PFSK-1 (cell line): ENCODE measurements at regions not wholly inside any gene's neighbourhood (a gene's known extent, or its start where the extent isn't known, plus 50 kb on each side); places are given as distances from the start of the nearest gene placed in this dataset.

ENCODE experiments used
- FOXP2 ChIP-seq: optimal IDR thresholded peaks from 2 replicates; pipeline ENCODE3; 2011; ENCODE audit warnings: borderline replicate concordance, control low read depth, inconsistent platforms; ENCODE audit not compliant: insufficient read depth; ENCODE audit errors: extremely low read length, extremely low read depth
- POLR2AphosphoS5 ChIP-seq: IDR thresholded peaks from 2 replicates; pipeline ENCODE4 v1.6.1; 2012; ENCODE audit warnings: low read depth, mild to moderate bottlenecking, control low read depth, low read length, moderate library complexity
- SIN3A ChIP-seq: IDR thresholded peaks from 2 replicates; pipeline ENCODE4 v1.6.1; 2012; ENCODE audit warnings: mild to moderate bottlenecking, low read length, moderate library complexity, borderline replicate concordance; ENCODE audit not compliant: insufficient read depth
- TAF1 ChIP-seq: IDR thresholded peaks from 2 replicates; pipeline ENCODE4 v1.6.1; 2012; ENCODE audit warnings: low read length, control low read depth, borderline replicate concordance; ENCODE audit not compliant: insufficient read depth
- TF ChIP-seq, protein P1 (sequence below), 2 experiments: IDR thresholded peaks; 2 replicates each; pipeline versions ENCODE4 v1.6.1 to v1.8.0; 2011 to 2012; ENCODE audit warnings: low read depth in 2 of 2, low read length in 2 of 2, control low read depth in 1 of 2, inconsistent platforms in 1 of 2, mild to moderate bottlenecking in 1 of 2, moderate library complexity in 1 of 2; ENCODE audit not compliant: insufficient read depth in 1 of 2

GRCh38 chr12:89166525-89166934, 185.8 kb downstream of the DUSP6 start:
- TF ChIP-seq, protein P1, sequence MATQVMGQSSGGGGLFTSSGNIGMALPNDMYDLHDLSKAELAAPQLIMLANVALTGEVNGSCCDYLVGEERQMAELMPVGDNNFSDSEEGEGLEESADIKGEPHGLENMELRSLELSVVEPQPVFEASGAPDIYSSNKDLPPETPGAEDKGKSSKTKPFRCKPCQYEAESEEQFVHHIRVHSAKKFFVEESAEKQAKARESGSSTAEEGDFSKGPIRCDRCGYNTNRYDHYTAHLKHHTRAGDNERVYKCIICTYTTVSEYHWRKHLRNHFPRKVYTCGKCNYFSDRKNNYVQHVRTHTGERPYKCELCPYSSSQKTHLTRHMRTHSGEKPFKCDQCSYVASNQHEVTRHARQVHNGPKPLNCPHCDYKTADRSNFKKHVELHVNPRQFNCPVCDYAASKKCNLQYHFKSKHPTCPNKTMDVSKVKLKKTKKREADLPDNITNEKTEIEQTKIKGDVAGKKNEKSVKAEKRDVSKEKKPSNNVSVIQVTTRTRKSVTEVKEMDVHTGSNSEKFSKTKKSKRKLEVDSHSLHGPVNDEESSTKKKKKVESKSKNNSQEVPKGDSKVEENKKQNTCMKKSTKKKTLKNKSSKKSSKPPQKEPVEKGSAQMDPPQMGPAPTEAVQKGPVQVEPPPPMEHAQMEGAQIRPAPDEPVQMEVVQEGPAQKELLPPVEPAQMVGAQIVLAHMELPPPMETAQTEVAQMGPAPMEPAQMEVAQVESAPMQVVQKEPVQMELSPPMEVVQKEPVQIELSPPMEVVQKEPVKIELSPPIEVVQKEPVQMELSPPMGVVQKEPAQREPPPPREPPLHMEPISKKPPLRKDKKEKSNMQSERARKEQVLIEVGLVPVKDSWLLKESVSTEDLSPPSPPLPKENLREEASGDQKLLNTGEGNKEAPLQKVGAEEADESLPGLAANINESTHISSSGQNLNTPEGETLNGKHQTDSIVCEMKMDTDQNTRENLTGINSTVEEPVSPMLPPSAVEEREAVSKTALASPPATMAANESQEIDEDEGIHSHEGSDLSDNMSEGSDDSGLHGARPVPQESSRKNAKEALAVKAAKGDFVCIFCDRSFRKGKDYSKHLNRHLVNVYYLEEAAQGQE (IDR thresholded peaks at IDR 0.05; ENCODE audit: insufficient read depth in 1 of 2, low read depth in 2 of 2, low read length in 2 of 2) = no peak
- TF ChIP-seq SIN3A (no peak), POLR2AphosphoS5 (no peak)

DNA sequence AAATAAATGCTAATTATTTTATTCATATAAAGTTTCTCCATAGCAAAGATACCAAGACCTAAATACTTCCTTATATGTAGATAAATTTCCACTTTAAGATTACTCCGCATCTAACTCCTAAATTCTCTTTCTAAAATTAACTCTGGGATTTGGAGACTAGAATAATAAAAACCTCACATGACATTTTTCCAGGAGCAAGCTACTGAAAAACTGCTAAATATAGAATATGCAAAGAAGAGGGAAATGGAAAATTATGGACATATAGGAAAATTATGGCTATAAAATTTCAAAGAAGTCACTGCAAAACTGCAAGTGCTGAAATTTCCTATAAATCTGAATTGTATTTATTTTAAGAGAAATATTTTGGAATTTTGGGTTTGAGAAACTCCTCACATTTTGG, 186.2 kb downstream of the DUSP6 start:
- TF ChIP-seq TAF1 = no peak
- no peak for TF ChIP-seq SIN3A
- TF ChIP-seq FOXP2 = no peak
- no peak for TF ChIP-seq POLR2AphosphoS5
- TF ChIP-seq, protein P1 (IDR thresholded peaks at IDR 0.05; ENCODE audit: insufficient read depth in 1 of 2, low read depth in 2 of 2, low read length in 2 of 2) = no peak

DNA sequence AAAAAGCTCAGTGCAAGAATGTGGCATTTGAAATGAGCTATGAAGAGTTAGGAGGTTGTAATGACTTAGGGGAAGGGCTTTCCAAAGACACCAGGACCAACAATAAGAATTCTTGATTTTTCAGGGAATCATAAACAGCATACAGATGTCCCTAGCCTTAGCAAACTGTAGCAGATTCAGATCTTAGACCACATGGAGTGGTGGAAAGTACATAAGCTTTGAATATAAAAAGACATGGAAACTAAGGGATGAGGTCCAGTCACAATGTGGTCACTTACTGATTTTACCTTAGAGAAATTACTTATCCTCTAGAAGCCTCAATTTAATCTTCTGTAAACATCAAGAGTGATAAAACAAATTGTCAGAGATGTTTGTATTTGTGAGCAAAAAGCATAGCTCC, 186.6 kb downstream of the DUSP6 start:
- no peak for TF ChIP-seq TAF1

DNA sequence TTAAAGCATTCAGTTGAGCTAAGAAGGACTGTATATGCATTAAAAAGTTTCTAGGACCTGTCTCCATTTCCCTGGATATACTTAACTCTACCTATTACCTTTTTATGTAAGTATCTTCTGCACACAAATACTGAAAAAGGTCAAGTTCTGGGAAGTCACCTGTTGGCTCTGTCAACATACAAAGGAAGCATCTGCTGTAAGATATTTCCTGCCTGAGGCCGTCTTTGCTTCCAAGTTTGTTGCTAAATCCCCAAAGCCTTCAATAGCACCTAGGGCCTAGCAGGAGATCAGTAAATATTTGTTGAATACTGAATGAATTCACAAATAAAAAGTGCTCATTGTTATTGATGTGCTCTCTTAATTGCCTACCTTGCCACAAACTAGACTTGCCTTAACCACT, 188.4 kb downstream of the DUSP6 start:
- TF ChIP-seq FOXP2 (no peak), SIN3A (no peak), POLR2AphosphoS5 (no peak), TAF1 (no peak)
- TF ChIP-seq, protein P1 (IDR thresholded peaks at IDR 0.05; ENCODE audit: insufficient read depth in 1 of 2, low read depth in 2 of 2, low read length in 2 of 2) = no peak

DNA sequence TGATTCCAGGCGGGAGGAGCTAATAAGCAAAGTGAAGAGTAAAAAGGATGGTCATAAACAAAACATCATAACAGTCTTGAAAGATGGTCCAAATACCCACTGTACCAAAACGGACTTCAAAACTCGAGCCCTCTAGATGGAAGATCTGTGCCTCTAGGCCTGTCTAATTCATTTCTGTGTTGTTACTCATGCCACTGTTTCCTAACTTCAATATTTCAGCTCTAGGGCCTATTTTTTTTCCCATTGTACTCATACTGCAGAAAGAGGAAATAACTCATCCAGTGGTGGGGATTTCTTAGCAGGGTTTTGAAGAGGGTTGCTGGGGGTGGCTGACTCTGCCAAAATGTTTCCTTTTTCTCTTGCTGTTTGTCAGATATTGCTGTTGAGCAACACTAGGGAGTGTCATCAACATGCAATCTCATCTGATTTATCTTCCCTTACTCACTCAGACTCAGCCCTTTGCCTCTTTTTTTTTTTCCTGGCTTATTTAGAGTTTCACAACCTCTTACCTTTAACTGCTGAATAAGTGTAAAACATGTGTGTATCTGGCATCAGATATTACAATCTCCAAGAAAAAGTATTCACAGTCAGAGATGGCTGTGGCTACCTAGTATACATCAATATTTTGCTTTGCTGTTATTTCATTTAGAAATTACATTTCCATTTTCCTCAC, 189.6 kb downstream of the DUSP6 start:
- TF ChIP-seq SIN3A = no peak
- TF ChIP-seq, protein P1 (IDR thresholded peaks at IDR 0.05; ENCODE audit: insufficient read depth in 1 of 2, low read depth in 2 of 2, low read length in 2 of 2) = no peak
- no peak for TF ChIP-seq FOXP2
- TF ChIP-seq TAF1 = no peak
- no peak for TF ChIP-seq POLR2AphosphoS5
